ENCODE measurements at regions not wholly inside any gene's neighbourhood (a gene's known extent, or its start where the extent isn't known, plus 50 kb on each side); places are given as distances from the start of the nearest gene placed in this dataset.

DNA sequence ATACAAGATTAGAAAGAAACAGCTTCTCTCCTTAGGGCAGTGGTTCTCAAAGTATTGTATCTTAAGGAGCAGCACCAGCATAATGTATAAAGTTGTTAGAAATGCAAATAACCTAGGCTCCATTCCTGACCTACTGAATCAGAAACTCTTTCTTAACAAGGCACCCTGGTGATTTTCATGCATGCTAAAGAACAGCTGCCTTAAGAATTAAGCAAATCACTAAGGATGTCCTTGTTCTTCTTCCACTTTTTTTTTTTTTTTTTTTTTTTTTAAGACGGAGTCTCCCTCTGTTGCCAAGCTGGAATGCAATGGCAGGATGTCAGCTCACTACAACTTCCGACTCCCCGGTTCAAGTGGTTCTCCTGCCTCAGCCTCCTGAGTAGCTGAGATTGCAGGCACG, 1095.2 kb upstream of the EDIL3 start (continued):
- TF ChIP-seq, protein P1, sequence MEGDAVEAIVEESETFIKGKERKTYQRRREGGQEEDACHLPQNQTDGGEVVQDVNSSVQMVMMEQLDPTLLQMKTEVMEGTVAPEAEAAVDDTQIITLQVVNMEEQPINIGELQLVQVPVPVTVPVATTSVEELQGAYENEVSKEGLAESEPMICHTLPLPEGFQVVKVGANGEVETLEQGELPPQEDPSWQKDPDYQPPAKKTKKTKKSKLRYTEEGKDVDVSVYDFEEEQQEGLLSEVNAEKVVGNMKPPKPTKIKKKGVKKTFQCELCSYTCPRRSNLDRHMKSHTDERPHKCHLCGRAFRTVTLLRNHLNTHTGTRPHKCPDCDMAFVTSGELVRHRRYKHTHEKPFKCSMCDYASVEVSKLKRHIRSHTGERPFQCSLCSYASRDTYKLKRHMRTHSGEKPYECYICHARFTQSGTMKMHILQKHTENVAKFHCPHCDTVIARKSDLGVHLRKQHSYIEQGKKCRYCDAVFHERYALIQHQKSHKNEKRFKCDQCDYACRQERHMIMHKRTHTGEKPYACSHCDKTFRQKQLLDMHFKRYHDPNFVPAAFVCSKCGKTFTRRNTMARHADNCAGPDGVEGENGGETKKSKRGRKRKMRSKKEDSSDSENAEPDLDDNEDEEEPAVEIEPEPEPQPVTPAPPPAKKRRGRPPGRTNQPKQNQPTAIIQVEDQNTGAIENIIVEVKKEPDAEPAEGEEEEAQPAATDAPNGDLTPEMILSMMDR (IDR thresholded peaks at IDR 0.05; ENCODE audit: low read depth, low read length, missing input control), result no peak
- no peak for TF ChIP-seq HNF4A (conservative IDR thresholded peaks at IDR 0.05)
- no peak for TF ChIP-seq RAD21 (IDR thresholded peaks at IDR 0.05)
- TF ChIP-seq, protein P2, sequence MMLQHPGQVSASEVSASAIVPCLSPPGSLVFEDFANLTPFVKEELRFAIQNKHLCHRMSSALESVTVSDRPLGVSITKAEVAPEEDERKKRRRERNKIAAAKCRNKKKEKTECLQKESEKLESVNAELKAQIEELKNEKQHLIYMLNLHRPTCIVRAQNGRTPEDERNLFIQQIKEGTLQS (IDR thresholded peaks at IDR 0.05), result no peak
- no peak for TF ChIP-seq FOXA2 (IDR thresholded peaks at IDR 0.05)
- TF ChIP-seq GABPA (IDR thresholded peaks at IDR 0.05 in 1 of 2, conservative IDR thresholded peaks at IDR 0.05 in 1 of 2), result no peak

DNA sequence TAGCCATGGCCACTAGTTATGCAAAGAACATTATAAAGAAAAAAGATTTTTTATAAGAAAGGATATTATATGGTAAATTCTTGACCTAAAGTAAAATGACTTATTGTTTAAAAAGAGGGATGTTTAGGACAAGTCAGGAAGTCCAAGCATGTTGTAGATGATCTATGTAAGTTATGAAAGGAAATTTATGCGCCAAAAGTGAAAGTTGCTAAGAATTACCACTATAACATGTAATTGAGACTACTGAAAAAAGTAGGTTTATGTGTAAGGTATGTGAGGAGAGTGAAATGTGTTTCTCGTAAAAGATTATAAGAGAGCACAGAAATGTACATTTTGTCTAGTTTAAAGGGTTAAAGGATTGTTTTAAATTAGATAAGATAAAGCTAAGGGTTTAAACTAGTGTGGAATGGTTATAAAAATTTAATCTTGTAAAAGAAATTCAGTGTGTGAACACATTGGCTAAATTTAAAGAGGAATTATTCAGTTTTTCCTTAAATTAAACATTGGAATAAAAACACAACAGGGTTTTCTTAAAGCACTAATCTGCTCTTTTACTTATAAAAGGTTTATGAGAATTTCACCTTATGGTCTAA, 1100.4 kb upstream of the EDIL3 start:
- no peaks in the 10 kb centered on the region for H3K9me3 ChIP-seq (ENCODE audit: control insufficient read depth in 4 of 4, low read length in 3 of 4)
- H3K4me1 ChIP-seq (ENCODE audit: control insufficient read depth in 4 of 4, insufficient read depth in 4 of 4, low read length in 3 of 4), result no peaks in the 10 kb centered on the region
- no peak overlapping the region for H3K9ac ChIP-seq (ENCODE audit: low read depth in 1 of 2, low read length in 2 of 2)
- WGBS, result 91% methylated on average over 2 of the region's 2 CpGs
- H3K27me3 ChIP-seq (ENCODE audit: control insufficient read depth in 4 of 4, insufficient read depth in 4 of 4, low read length in 3 of 4), result no peaks in the 10 kb centered on the region
- TF ChIP-seq MAX (IDR thresholded peaks at IDR 0.05) (no peak), FOXA1 (IDR thresholded peaks at IDR 0.05) (no peak), ZBTB33 (IDR thresholded peaks at IDR 0.05) (no peak), EGR1 (IDR thresholded peaks at IDR 0.05; ENCODE audit: low read depth in 2 of 2) (no peak), SP1 (IDR thresholded peaks at IDR 0.05) (no peak), YY1 (IDR thresholded peaks at IDR 0.05) (no peak), NR2F2 (IDR thresholded peaks at IDR 0.05) (no peak), RXRA (IDR thresholded peaks at IDR 0.05) (no peak), FOXA2 (IDR thresholded peaks at IDR 0.05) (no peak), TAF1 (conservative IDR thresholded peaks at IDR 0.05) (no peak), REST (IDR thresholded peaks at IDR 0.05) (no peak)
- TF ChIP-seq, protein P2 (IDR thresholded peaks at IDR 0.05), result no peak
- TF ChIP-seq, protein P1 (IDR thresholded peaks at IDR 0.05; ENCODE audit: low read depth, low read length, missing input control), result no peak
- no peak overlapping the region for H3K4me3 ChIP-seq (ENCODE audit: low read depth in 1 of 3, low read length in 3 of 3)
- no peak overlapping the region for H3K27ac ChIP-seq (ENCODE audit: low read depth in 1 of 2, low read length in 2 of 2)
- H3K36me3 ChIP-seq (ENCODE audit: control insufficient read depth in 4 of 4, insufficient read depth in 3 of 4, low read depth in 1 of 4, low read length in 3 of 4), result no peaks in the 10 kb centered on the region
- DNase-seq (ENCODE audit: low spot score), result no peak

Measured in liver (tissue), 8 donors.